AG04449 (cell line): ENCODE measurements at regions not wholly inside any gene's neighbourhood (a gene's known extent, or its start where the extent isn't known, plus 50 kb on each side); places are given as distances from the start of the nearest gene placed in this dataset.

ENCODE experiments used
- CTCF ChIA-PET: fragments of 350-600 bp; formaldehyde crosslinking; extraction: SDS; loops from one replicate; lab custom pipeline; 2021; ENCODE audit warnings: antibody characterized with exemption; lab: Yijun Ruan, JAX
- POLR2A ChIA-PET: fragments of 400-600, 350-600 bp; formaldehyde crosslinking; extraction: SDS; loops from one replicate; lab custom pipeline; 2020; ENCODE audit warnings: antibody characterized with exemption, inconsistent platforms; lab: Yijun Ruan, JAX
- DNase-seq: peaks from one replicate; pipeline ENCODE4 v3.0.0-alpha.2; 2010; ENCODE audit warnings: low read depth, low spot score
- H3K4me3 ChIP-seq: 2 replicates; pipeline ENCODE4 v1.5.1; 2011; ENCODE audit warnings: low read depth, mild to moderate bottlenecking, control low read depth, low read length
- TF ChIP-seq, protein P1 (sequence below): IDR thresholded peaks from one replicate; pipeline ENCODE4 v1.5.1; 2011; ENCODE audit warnings: mild to moderate bottlenecking, moderate library complexity, low read length, control low read depth, inconsistent platforms; ENCODE audit not compliant: insufficient read depth; ENCODE audit errors: missing control alignments

DNA sequence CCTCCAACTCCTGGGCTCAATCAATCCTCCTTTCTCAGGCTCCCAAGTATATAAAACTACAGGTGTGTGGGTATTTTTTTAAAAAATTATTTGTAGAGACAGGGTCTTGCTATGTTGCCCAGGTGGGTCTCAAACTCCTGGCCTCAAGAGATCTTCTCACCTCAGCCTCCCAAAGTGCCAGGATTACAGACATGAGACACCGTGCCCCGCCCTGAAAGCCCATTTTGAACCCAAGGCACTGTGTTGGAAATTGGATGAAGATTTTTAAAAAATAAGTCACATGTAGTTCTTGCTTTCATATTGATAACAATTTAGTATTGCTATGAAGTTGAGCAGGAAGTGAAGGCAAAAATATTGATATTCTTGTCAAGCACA, 472.5 kb upstream of the TNP1 start:
- ChIA-PET CTCF (no interaction called here), POLR2A (interaction anchor here (0.5 kb wide), 1 partner anchor 637 kb away, joined by 5 read pairs; the partner anchor contains the start of gene IGFBP5)
- TF ChIP-seq, protein P1, sequence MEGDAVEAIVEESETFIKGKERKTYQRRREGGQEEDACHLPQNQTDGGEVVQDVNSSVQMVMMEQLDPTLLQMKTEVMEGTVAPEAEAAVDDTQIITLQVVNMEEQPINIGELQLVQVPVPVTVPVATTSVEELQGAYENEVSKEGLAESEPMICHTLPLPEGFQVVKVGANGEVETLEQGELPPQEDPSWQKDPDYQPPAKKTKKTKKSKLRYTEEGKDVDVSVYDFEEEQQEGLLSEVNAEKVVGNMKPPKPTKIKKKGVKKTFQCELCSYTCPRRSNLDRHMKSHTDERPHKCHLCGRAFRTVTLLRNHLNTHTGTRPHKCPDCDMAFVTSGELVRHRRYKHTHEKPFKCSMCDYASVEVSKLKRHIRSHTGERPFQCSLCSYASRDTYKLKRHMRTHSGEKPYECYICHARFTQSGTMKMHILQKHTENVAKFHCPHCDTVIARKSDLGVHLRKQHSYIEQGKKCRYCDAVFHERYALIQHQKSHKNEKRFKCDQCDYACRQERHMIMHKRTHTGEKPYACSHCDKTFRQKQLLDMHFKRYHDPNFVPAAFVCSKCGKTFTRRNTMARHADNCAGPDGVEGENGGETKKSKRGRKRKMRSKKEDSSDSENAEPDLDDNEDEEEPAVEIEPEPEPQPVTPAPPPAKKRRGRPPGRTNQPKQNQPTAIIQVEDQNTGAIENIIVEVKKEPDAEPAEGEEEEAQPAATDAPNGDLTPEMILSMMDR: no peak
- DNase-seq: no peak
- H3K4me3 ChIP-seq: no peak overlapping the region

DNA sequence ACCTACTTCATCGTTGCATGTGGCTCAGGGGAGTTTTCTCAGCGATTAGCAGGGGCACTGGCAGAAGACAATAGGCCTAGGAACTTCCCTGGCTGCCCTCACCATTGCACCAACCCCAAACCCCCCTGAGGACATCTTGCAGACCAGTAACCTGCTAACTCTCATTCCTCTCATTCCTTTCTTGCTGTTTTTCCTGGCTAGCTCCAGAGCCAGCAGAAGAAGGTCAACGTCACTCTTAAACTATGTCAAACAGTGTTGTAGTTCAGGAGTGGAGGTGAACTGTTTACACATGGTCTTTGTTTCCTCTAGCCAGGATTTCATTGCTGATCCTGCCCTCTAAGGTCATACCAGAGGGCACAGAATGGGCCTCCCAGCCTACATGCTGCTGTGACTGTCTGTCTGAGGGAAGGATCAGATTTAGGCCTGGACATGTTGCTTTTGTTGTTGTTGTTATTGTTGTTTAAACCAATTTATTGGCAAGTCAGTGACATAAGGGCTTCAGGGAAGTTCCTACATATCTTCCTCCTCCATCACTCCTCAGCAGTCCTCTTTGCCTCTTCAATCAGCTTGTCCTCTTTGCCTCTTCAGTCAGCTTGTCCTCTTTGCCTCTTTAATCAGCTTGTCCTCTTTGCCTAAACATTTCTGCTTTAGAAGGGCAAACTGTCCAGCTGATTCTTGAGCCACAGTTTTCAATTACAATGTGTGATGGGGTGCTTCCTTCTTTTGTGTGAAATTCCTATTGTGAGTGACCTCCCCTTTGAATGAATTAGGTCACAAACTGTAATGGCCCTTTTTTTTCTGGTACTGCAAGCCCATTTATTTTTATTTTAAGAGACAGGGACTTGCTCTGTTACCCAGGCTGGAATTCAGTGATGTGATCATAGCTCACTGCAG, 471.9 kb upstream of the TNP1 start:
- TF ChIP-seq, protein P1: no peak
- ChIA-PET POLR2A (interaction anchor here (0.5 kb wide), 1 partner anchor 636 kb away, joined by 5 read pairs; the partner anchor contains the start of gene IGFBP5), CTCF (interaction anchor here (1.2 to 1.4 kb wide), 2 partner anchors 13 to 163 kb away, joined by 3 read pairs; no protein-coding TSS in a partner anchor)
- DNase-seq: peak; percentile 38
- no peak overlapping the region for H3K4me3 ChIP-seq

DNA sequence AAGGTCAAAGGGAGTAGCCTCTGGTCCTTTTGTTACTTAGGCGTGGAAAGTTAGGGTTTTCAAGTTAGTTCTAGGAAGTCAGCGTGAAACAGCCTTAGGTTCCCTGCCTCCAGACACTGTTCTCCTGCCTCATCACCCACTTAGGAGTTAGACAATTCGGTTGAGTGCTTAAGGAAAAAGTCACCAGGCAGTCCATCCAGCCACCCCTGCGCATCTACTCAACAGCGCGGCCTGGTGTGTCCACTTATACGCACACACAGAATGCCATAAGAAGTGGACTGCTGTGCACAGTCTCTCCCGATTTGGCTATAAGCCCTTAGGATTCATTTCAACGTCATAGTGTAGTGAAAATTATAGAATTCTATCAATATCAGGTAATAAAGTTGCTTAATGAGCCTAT, 470.8 kb upstream of the TNP1 start:
- TF ChIP-seq, protein P1: no peak
- no peak overlapping the region for H3K4me3 ChIP-seq
- CTCF ChIA-PET: interaction anchor here (1.4 kb wide), 1 partner anchor 12 kb away, joined by 3 read pairs; no protein-coding TSS in a partner anchor
- POLR2A ChIA-PET: no interaction called here
- no peak for DNase-seq

DNA sequence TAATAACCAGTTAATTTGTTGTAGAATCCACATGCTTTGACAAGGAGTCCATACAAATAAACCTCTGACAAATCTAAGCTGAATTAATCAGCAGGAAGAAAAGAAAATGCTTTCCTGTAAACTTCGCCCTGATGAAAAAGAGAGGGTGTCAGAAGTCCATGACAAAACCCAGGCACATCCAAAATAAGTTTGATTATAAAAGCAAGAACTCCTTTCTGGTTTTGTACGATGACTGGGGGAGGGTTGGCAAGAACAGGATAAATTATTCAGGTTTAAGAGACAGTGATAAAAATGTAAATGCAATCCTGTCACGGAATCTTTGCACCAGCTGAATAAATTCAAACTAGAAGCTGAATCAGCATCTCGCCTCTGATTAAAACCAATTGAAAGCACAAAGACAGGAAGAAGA, 469.2 kb upstream of the TNP1 start:
- H3K4me3 ChIP-seq: no peak overlapping the region
- ChIA-PET CTCF (interaction anchor here (1.0 to 1.6 kb wide), 2 partner anchors 14 to 182 kb away, joined by 3 to 4 read pairs; no protein-coding TSS in a partner anchor), POLR2A (no interaction called here)
- TF ChIP-seq, protein P1: no peak
- no peak for DNase-seq

DNA sequence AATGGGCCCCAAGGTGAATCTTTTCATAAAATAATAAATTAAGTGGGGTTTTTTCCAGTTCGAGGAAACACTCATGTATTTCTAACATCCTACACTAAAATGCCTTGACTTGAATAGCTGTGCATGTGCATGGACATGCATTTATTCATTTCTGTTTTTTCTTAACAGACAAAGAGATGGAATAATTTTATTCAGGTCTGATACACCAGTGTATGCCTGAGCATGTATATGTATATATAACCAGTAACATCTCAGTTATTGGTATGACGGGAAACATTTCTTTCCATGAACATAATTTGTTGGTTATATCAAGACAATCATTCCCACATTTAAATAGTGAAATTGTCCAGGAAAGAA, 468.7 kb upstream of the TNP1 start:
- TF ChIP-seq, protein P1: no peak
- H3K4me3 ChIP-seq: no peak overlapping the region
- POLR2A ChIA-PET: no interaction called here
- DNase-seq: no peak
- CTCF ChIA-PET: interaction anchor here (1.6 kb wide), 1 partner anchor 14 kb away, joined by 4 read pairs; no protein-coding TSS in a partner anchor

DNA sequence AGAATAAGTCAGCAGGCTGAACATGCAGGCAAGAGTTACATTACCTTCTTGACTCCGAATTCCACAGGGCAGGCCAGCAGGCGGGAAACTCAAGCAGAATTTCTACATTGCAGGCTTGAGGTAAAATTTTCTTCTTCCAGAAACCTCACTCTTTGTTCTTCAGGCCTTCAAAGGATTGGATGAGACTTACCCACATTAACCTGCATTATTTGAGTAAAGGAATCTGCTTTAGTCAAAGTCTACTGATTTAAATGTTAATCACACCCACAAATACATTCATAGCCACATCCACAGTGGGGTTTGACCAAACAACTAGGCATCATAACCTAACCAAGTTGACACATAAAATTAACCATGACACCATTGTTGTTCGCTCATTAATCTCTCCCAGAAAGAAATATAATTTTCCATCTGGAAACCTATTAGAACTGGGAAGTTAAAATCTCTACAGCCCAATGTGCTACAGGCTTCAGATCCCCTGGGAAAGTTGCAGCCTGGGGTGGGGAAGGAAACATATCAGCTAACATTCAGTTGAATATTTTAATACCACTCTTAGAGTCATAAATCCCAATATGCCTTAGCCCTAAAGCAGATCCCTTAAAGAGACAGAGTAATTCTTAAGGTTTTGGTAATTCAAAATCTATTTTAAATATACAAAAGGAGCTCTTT, 468.2 kb upstream of the TNP1 start:
- no peak overlapping the region for H3K4me3 ChIP-seq
- ChIA-PET POLR2A (no interaction called here), CTCF (interaction anchor here (1.6 kb wide), 1 partner anchor 15 kb away, joined by 4 read pairs; no protein-coding TSS in a partner anchor)
- TF ChIP-seq, protein P1: no peak
- DNase-seq: no peak
